Colonic mucosa (tissue), 4 donors: ENCODE measurements at regions not wholly inside any gene's neighbourhood (a gene's known extent, or its start where the extent isn't known, plus 50 kb on each side); places are given as distances from the start of the nearest gene placed in this dataset.

ENCODE experiments used
- DNase-seq: peaks from one replicate; pipeline ENCODE4 v3.0.0-alpha.2; 2020
- H3K27ac ChIP-seq: fragments of 200-600 bp; one replicate; pipeline ENCODE4 v1.8.0; 2021
- H3K27me3 ChIP-seq: fragments of 200-600 bp; one replicate; pipeline ENCODE4 v1.8.0; 2021
- H3K36me3 ChIP-seq: fragments of 200-600 bp; one replicate; pipeline ENCODE4 v1.8.0; 2021
- H3K4me1 ChIP-seq: fragments of 200-600 bp; one replicate; pipeline ENCODE4 v1.8.0; 2021; ENCODE audit warnings: mild to moderate bottlenecking
- H3K4me3 ChIP-seq: fragments of 200-600 bp; one replicate; pipeline ENCODE4 v1.8.0; 2021
- H3K9ac ChIP-seq, 2 donors: one replicate each; pipeline ENCODE4 v1.7.0; 2013; ENCODE audit warnings: control low read depth in 2 of 2, low read depth in 2 of 2, low read length in 2 of 2
- H3K9me3 ChIP-seq: fragments of 200-600 bp; one replicate; pipeline ENCODE4 v1.8.0; 2021
- intact Hi-C: fragments of 100-400 bp; cut with DNase I; formaldehyde crosslinking; loops from one replicate; pipeline ENCODE4 v1.14.1; 2022
- TF ChIP-seq, protein P1 (sequence below): fragments of 200-600 bp; IDR thresholded peaks from one replicate; pipeline ENCODE4 v1.8.0; 2022; ENCODE audit warnings: antibody characterized with exemption, mild to moderate bottlenecking
- donor health status: healthy.
- donor health status: DM: no; HTN: no; CAD: no.
- donor health status: DM: no; HTN: no; CAD: no.

DNA sequence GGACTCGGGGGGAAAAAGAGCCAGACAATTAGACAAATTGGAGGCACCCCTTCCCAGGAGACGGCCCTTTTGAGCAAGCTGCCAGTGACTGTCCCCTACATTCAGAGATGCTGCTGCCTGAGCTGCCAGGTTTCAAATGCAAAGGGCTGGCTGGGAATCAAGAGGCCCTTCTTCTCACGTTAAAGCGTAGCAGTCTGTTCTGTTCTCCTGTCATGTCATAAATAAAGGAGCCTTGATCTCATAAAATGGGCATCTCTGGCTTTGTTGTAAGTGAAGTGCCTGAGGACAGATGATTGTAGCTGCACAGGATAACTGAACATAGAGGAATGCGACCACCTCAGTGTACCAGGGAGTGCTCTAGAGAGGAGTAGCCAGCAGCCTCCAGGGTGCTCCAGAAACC is 917.9 kb downstream of the GRID1 start:
- intact Hi-C loops, result no loop called here
- no peak overlapping the region for H3K9ac ChIP-seq
- H3K4me1 ChIP-seq, result no peaks in the 10 kb centered on the region
- DNase-seq, result no peak
- no peak overlapping the region for H3K27ac ChIP-seq
- no peaks in the 10 kb centered on the region for H3K36me3 ChIP-seq
- TF ChIP-seq, protein P1, sequence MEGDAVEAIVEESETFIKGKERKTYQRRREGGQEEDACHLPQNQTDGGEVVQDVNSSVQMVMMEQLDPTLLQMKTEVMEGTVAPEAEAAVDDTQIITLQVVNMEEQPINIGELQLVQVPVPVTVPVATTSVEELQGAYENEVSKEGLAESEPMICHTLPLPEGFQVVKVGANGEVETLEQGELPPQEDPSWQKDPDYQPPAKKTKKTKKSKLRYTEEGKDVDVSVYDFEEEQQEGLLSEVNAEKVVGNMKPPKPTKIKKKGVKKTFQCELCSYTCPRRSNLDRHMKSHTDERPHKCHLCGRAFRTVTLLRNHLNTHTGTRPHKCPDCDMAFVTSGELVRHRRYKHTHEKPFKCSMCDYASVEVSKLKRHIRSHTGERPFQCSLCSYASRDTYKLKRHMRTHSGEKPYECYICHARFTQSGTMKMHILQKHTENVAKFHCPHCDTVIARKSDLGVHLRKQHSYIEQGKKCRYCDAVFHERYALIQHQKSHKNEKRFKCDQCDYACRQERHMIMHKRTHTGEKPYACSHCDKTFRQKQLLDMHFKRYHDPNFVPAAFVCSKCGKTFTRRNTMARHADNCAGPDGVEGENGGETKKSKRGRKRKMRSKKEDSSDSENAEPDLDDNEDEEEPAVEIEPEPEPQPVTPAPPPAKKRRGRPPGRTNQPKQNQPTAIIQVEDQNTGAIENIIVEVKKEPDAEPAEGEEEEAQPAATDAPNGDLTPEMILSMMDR, result no peak
- no peak overlapping the region for H3K4me3 ChIP-seq
- no peaks in the 10 kb centered on the region for H3K27me3 ChIP-seq
- H3K9me3 ChIP-seq, result no peaks in the 10 kb centered on the region

DNA sequence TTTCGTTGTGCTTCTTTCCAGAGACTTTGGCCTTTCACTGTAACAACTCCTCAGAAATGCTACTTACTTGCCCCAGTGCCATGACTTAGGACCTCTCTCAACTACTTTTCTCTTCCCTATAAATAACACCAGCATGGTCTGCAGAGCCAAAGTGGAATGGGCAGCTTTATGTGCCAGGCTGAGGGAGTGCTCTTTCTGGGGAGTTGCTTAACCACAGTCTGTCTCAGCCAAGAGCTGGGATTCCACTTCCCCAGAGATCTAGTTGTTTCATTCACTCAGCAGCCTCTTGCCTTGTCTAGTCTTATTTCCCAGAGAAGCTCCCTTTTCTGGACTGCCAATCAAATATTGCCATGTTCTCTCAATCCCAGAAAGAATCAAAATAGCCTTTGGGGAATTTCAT is 912.2 kb downstream of the GRID1 start:
- Histone ChIP-seq H3K4me1 (no peaks in the 10 kb centered on the region), H3K27me3 (no peaks in the 10 kb centered on the region), H3K9ac (no peak overlapping the region), H3K36me3 (no peaks in the 10 kb centered on the region), H3K27ac (no peak overlapping the region), H3K9me3 (no peaks in the 10 kb centered on the region), H3K4me3 (no peak overlapping the region)
- TF ChIP-seq, protein P1, result no peak
- intact Hi-C loops, result no loop called here
- DNase-seq, result no peak

DNA sequence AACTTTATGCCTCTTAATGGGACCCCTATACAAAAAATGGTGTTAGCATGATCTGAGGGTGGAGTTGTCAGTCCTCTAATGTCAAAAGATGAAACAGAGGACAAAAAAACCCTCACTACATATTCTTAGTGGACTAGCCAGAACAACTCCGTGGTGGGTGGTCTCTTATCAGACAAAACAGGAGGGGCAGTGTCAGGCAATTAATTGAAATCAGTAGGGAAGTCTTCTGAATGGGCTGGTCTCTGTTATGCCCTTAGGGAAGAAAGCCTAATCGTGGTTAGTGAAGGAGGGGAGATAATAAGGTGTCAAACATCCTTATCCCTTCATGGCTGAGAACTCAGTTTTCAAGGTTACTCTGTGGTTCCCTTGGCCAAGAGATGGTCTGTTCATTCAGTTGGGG is 909.4 kb downstream of the GRID1 start:
- H3K9me3 ChIP-seq, result no peaks in the 10 kb centered on the region
- no peak overlapping the region for H3K9ac ChIP-seq
- intact Hi-C loops, result no loop called here
- TF ChIP-seq, protein P1, result no peak
- no peaks in the 10 kb centered on the region for H3K36me3 ChIP-seq
- H3K27ac ChIP-seq, result no peak overlapping the region
- no peak overlapping the region for H3K4me3 ChIP-seq
- no peaks in the 10 kb centered on the region for H3K27me3 ChIP-seq
- no peak for DNase-seq
- no peaks in the 10 kb centered on the region for H3K4me1 ChIP-seq

DNA sequence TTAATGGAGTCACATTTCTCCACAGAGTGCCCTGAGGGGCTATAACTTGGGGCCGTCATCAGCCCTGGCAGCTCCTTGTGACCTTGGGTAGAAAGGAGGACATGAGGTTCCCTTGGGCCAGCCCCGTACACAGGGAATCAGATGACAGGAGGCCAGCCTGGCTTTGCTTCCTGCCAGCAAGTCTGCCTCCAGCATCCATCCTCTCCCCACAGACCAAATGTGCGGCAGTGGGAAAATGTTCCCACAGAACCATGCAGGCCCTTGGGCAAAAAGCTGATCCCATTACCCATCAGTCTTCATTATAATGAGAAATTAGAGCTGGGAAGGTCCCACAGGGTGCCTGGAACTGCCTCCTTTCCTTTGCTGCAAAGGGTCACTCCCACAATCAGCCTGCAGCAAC is 908.3 kb downstream of the GRID1 start:
- DNase-seq, result no peak
- Histone ChIP-seq H3K9me3 (no peaks in the 10 kb centered on the region), H3K9ac (no peak overlapping the region), H3K36me3 (no peaks in the 10 kb centered on the region), H3K4me1 (no peaks in the 10 kb centered on the region), H3K27ac (no peak overlapping the region), H3K4me3 (no peak overlapping the region), H3K27me3 (no peaks in the 10 kb centered on the region)
- intact Hi-C loops, result no loop called here
- TF ChIP-seq, protein P1, result no peak

DNA sequence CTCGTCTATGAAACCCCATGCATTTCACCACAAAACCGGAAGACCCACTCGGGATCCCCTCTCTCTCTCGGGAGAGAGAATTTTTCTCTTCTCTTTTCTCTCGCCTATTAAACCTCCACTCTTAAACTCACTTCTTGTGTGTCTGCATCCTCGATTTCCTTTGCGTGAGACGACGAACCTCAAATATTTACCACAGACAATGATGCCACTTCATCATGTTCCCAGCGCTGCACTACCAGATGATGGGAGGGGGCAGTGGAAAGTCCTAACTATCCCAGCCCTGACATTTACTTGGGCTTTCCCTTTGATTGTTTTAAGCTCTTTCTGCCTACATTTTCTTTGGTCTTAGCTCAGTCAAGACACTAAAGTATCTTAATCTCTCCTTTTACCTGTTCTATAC is 906.7 kb downstream of the GRID1 start:
- H3K27ac ChIP-seq, result no peak overlapping the region
- intact Hi-C loops, result no loop called here

More for the DNA sequence above, 906.7 kb downstream of the GRID1 start:
- Histone ChIP-seq H3K36me3 (no peaks in the 10 kb centered on the region), H3K4me3 (no peak overlapping the region), H3K9me3 (no peaks in the 10 kb centered on the region), H3K27me3 (no peaks in the 10 kb centered on the region), H3K9ac (no peak overlapping the region), H3K4me1 (no peaks in the 10 kb centered on the region)
- DNase-seq, result no peak
- TF ChIP-seq, protein P1, result no peak
